GM23338 (cell line): ENCODE measurements at regions not wholly inside any gene's neighbourhood (a gene's known extent, or its start where the extent isn't known, plus 50 kb on each side); places are given as distances from the start of the nearest gene placed in this dataset.

ENCODE experiments used
- ATAC-seq: fragments of 200-7000 bp; cut with Tn5 transposase; 3 replicates; pipeline ENCODE4 v1.9.1; 2020
- DNase-seq: peaks from one replicate; pipeline ENCODE4 v3.0.0-alpha.2; 2015; ENCODE audit warnings: low spot score
- H2AFZ ChIP-seq: fragments of 200-600 bp; sonication (generic); 2 replicates; pipeline ENCODE4 v1.8.0; 2016; ENCODE audit warnings: antibody characterized with exemption, mild to moderate bottlenecking, moderate library complexity
- H3F3A ChIP-seq: fragments of 200-600 bp; sonication (generic); replicated peaks from 2 replicates; pipeline ENCODE4 v1.8.0; 2017; ENCODE audit warnings: antibody characterized with exemption, mixed run types, low read depth
- H3K27ac ChIP-seq: fragments of 200-600 bp; sonication (generic); 2 replicates; pipeline ENCODE4 v1.6.1; 2016; ENCODE audit warnings: low read depth
- H3K27me3 ChIP-seq: fragments of 200-600 bp; sonication (generic); 2 replicates; pipeline ENCODE4 v1.8.0; 2016; ENCODE audit warnings: mild to moderate bottlenecking, mixed run types, moderate library complexity; ENCODE audit not compliant: insufficient read depth
- H3K36me3 ChIP-seq: fragments of 200-600 bp; sonication (generic); 2 replicates; pipeline ENCODE4 v1.8.0; 2016; ENCODE audit warnings: mild to moderate bottlenecking; ENCODE audit not compliant: insufficient read depth
- H3K4me1 ChIP-seq: fragments of 200-600 bp; sonication (generic); 2 replicates; pipeline ENCODE4 v1.8.0; 2016; ENCODE audit warnings: mild to moderate bottlenecking, moderate library complexity; ENCODE audit not compliant: insufficient read depth
- H3K4me2 ChIP-seq: fragments of 200-600 bp; sonication (generic); 2 replicates; pipeline ENCODE4 v1.7.1; 2017; ENCODE audit warnings: mixed run types
- H3K4me3 ChIP-seq: fragments of 200-600 bp; sonication (generic); 2 replicates; pipeline ENCODE4 v1.6.1; 2016; ENCODE audit warnings: mixed run types
- H3K79me2 ChIP-seq: fragments of 200-600 bp; sonication (generic); replicated peaks from 2 replicates; pipeline ENCODE4 v1.8.0; 2017; ENCODE audit warnings: mild to moderate bottlenecking; ENCODE audit not compliant: insufficient read depth
- H3K9me2 ChIP-seq: fragments of 200-600 bp; sonication (generic); 2 replicates; pipeline ENCODE4 v1.8.0; 2017; ENCODE audit not compliant: insufficient read depth
- H4K20me1 ChIP-seq: fragments of 200-600 bp; sonication (generic); replicated peaks from 2 replicates; pipeline ENCODE4 v1.8.0; 2017; ENCODE audit warnings: mild to moderate bottlenecking; ENCODE audit not compliant: insufficient read depth
- H3K27ac Mint-ChIP-seq: 2 replicates; pipeline ENCODE4 v1.8.0; 2020; ENCODE audit warnings: inconsistent platforms, mild to moderate bottlenecking, moderate library complexity, mixed read lengths
- H3K27me3 Mint-ChIP-seq: 3 replicates; pipeline ENCODE4 v1.8.0; 2022; ENCODE audit warnings: low read depth, mild to moderate bottlenecking, moderate library complexity, mixed read lengths, inconsistent platforms; ENCODE audit not compliant: insufficient read depth, poor library complexity
- H3K36me3 Mint-ChIP-seq: 3 replicates; pipeline ENCODE4 v1.8.0; 2021; ENCODE audit warnings: low read depth, mild to moderate bottlenecking, inconsistent platforms, moderate library complexity, mixed read lengths
- H3K4me1 Mint-ChIP-seq: 3 replicates; pipeline ENCODE4 v1.8.0; 2020; ENCODE audit warnings: mild to moderate bottlenecking, inconsistent platforms, mixed read lengths
- H3K4me3 Mint-ChIP-seq: 3 replicates; pipeline ENCODE4 v1.8.0; 2021; ENCODE audit warnings: moderate library complexity, mild to moderate bottlenecking, inconsistent platforms, mixed read lengths
- H3K9me3 Mint-ChIP-seq: 3 replicates; pipeline ENCODE4 v1.8.0; 2020; ENCODE audit warnings: moderate library complexity, mild to moderate bottlenecking, inconsistent platforms, mixed read lengths
- CREB1 ChIP-seq: fragments of 250-450 bp; sonication (Bioruptor Pico); IDR thresholded peaks from 2 replicates; pipeline ENCODE4 v1.5.0; 2020; ENCODE audit warnings: low read depth, mild to moderate bottlenecking, moderate library complexity
- CTCF ChIP-seq, 2 experiments: fragments of 200-600 bp in 1 of 2; sonication (generic) in 1 of 2; conservative IDR thresholded peaks; 2 replicates each; pipeline versions ENCODE4 v1.5.1 to v1.6.1; 2016 to 2017; ENCODE audit warnings: antibody characterized with exemption in 2 of 2, low read depth in 2 of 2, mild to moderate bottlenecking in 2 of 2, moderate library complexity in 1 of 2
- ETS1 ChIP-seq: IDR thresholded peaks from 2 replicates; pipeline ENCODE4 v1.6.1; 2016; ENCODE audit warnings: antibody characterized with exemption
- EZH2 ChIP-seq: fragments of 200-600 bp; sonication (generic); IDR thresholded peaks from one replicate; pipeline ENCODE4 v1.8.0; 2017; ENCODE audit warnings: antibody characterized with exemption, mild to moderate bottlenecking, low read depth; ENCODE audit not compliant: unreplicated experiment
- EZH2phosphoT487 ChIP-seq: fragments of 200-600 bp; sonication (generic); IDR thresholded peaks from one replicate; pipeline ENCODE4 v1.8.1; 2018; ENCODE audit warnings: antibody characterized with exemption; ENCODE audit not compliant: unreplicated experiment
- JUNB ChIP-seq: IDR thresholded peaks from one replicate; pipeline ENCODE4 v1.6.1; 2016; ENCODE audit warnings: antibody characterized with exemption; ENCODE audit not compliant: unreplicated experiment
- STAT1 ChIP-seq: IDR thresholded peaks from one replicate; pipeline ENCODE4 v1.6.1; 2016; ENCODE audit warnings: antibody characterized with exemption; ENCODE audit not compliant: unreplicated experiment
- ZNF114 ChIP-seq: fragments of 250-450 bp; sonication (Bioruptor Pico); IDR thresholded peaks from 2 replicates; pipeline ENCODE4 v1.5.0; 2020; ENCODE audit warnings: mild to moderate bottlenecking, moderate library complexity
- ZNF462 ChIP-seq: fragments of 250-450 bp; sonication (Bioruptor Pico); IDR thresholded peaks from 2 replicates; pipeline ENCODE4 v1.5.0; 2020; ENCODE audit warnings: mild to moderate bottlenecking, moderate library complexity

- Mint-ChIP-seq H3K36me3 (no peaks in the 10 kb centered on the region), H3K27me3 (peaks cover 3% of the 10 kb centered on the region), H3K4me3 (no peak overlapping the region), H3K9me3 (no peaks in the 10 kb centered on the region), H3K27ac (no peak overlapping the region), H3K4me1 (peaks cover 15% of the 10 kb centered on the region; the same call in 2 of the 3 replicates)
- Histone ChIP-seq H2AFZ (no peak overlapping the region), H3K4me2 (no peak overlapping the region), H3K79me2 (no peaks in the 10 kb centered on the region), H3F3A (no peaks in the 10 kb centered on the region), H3K36me3 (no peaks in the 10 kb centered on the region), H3K4me1 (peaks cover 4% of the 10 kb centered on the region; the same call in 1 of the 2 replicates), H3K27ac (no peak overlapping the region), H3K27me3 (no peaks in the 10 kb centered on the region), H4K20me1 (no peaks in the 10 kb centered on the region), H3K9me2 (no peaks in the 10 kb centered on the region), H3K4me3 (no peak overlapping the region)
- ATAC-seq = no peak
- DNase-seq = no peak
- TF ChIP-seq ZNF114 (CRISPR knock-in tag) = no peak
- no peak for TF ChIP-seq EZH2
- no peak for TF ChIP-seq CTCF (conservative IDR thresholded peaks at IDR 0.05; ENCODE audit: low read depth in 2 of 2)
Measured at GRCh38 chr3:27910456-27910855, 188.3 kb upstream of the EOMES start.

- H3K4me2 ChIP-seq = no peak overlapping the region
- DNase-seq = peak; percentile 71
- H3K27ac Mint-ChIP-seq = no peak overlapping the region
Measured at GRCh38 chr3:27914199-27914598, 192.1 kb upstream of the EOMES start.

More at GRCh38 chr3:27914199-27914598, 192.1 kb upstream of the EOMES start:
- H3K4me1 ChIP-seq = no peaks in the 10 kb centered on the region
- no peaks in the 10 kb centered on the region for H3K27me3 ChIP-seq
- no peaks in the 10 kb centered on the region for H3K36me3 ChIP-seq
- H2AFZ ChIP-seq = no peak overlapping the region
- TF ChIP-seq CREB1 (CRISPR knock-in tag) (no peak), STAT1 (no peak), JUNB (no peak), EZH2phosphoT487 (no peak), ZNF462 (no peak), ETS1 (no peak), CTCF (conservative IDR thresholded peaks at IDR 0.05; ENCODE audit: low read depth in 2 of 2) (peak; percentile 50 to 83)
- H3K4me1 Mint-ChIP-seq = no peaks in the 10 kb centered on the region; the same call in 2 of the 3 replicates
- no peak overlapping the region for H3K4me3 ChIP-seq
- no peak overlapping the region for H3K4me3 Mint-ChIP-seq
- no peaks in the 10 kb centered on the region for H3K79me2 ChIP-seq
- H3K36me3 Mint-ChIP-seq = no peaks in the 10 kb centered on the region
- ATAC-seq = peak; percentile 84
- no peaks in the 10 kb centered on the region for H4K20me1 ChIP-seq
- H3K27ac ChIP-seq = no peak overlapping the region
- H3K9me3 Mint-ChIP-seq = no peaks in the 10 kb centered on the region; the same call in 2 of the 3 replicates
- no peaks in the 10 kb centered on the region for H3K27me3 Mint-ChIP-seq
- no peaks in the 10 kb centered on the region for H3K9me2 ChIP-seq
- no peaks in the 10 kb centered on the region for H3F3A ChIP-seq
